ENCODE measurements at regions not wholly inside any gene's neighbourhood (a gene's known extent, or its start where the extent isn't known, plus 50 kb on each side); places are given as distances from the start of the nearest gene placed in this dataset.

DNA sequence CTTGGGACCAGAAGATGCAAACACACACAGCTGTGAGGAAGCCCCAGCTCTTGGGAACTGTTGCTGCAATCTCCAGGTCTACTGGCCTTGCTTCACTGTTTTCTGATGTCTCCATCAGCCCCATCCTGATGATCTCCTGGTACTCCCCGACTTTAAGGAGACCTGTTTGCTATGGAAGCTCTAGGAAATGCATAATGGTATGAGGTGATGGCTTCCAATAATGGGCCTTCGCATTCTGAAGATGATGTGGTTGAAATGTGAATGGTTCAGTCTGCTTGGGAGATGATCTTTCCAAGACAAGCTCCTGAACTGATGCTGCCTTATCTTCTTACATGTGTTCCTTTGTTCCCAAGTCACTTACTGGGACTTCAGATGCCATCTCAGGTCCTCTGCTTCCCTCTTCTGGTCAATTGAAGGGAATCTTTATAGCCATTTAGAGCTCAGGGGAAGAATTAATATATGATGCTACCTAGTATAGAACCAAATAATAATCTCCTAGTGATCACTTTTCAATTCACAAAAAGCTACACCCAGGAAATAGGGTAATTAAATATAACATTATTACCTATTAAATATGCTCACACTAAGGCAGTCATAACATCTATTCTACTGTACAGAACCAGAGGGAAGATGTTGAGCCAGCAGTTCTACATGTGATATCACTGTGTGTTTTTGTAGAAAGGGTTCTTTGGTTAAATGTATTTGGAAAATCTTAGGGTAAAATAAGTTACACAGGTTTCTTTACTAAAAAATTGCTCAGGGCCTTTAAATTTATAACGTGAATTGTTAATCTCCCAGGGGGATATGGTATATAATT, 73.9 kb upstream of the VTCN1 start:
- H4K20me1 ChIP-seq (ENCODE audit: insufficient read depth, low read length), result no peaks in the 10 kb centered on the region
- H2AFZ ChIP-seq (ENCODE audit: low read length), result no peak overlapping the region
- H3K4me1 ChIP-seq (ENCODE audit: low read length), result no peaks in the 10 kb centered on the region
- no peaks in the 10 kb centered on the region for H3K79me2 ChIP-seq (ENCODE audit: low read length)
- TF ChIP-seq, protein P1, sequence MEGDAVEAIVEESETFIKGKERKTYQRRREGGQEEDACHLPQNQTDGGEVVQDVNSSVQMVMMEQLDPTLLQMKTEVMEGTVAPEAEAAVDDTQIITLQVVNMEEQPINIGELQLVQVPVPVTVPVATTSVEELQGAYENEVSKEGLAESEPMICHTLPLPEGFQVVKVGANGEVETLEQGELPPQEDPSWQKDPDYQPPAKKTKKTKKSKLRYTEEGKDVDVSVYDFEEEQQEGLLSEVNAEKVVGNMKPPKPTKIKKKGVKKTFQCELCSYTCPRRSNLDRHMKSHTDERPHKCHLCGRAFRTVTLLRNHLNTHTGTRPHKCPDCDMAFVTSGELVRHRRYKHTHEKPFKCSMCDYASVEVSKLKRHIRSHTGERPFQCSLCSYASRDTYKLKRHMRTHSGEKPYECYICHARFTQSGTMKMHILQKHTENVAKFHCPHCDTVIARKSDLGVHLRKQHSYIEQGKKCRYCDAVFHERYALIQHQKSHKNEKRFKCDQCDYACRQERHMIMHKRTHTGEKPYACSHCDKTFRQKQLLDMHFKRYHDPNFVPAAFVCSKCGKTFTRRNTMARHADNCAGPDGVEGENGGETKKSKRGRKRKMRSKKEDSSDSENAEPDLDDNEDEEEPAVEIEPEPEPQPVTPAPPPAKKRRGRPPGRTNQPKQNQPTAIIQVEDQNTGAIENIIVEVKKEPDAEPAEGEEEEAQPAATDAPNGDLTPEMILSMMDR (IDR thresholded peaks at IDR 0.05; ENCODE audit: low read length), result peak; percentile 38
- TF ChIP-seq EZH2 (optimal IDR thresholded peaks at IDR 0.05; ENCODE audit: low read depth, low read length) (no peak), EZH2phosphoT487 (IDR thresholded peaks at IDR 0.05; ENCODE audit: low read length) (no peak)
- peak; percentile 27 for DNase-seq
- no peak overlapping the region for H3K4me3 ChIP-seq (ENCODE audit: low read length)
- no peak overlapping the region for H3K9ac ChIP-seq (ENCODE audit: low read length)
- no peaks in the 10 kb centered on the region for H3K9me2 ChIP-seq (replicated peaks; ENCODE audit: insufficient read depth, low read length)
- H3K4me2 ChIP-seq (ENCODE audit: low read depth, low read length), result no peak overlapping the region
- no peaks in the 10 kb centered on the region for H3K27me3 ChIP-seq (replicated peaks; ENCODE audit: insufficient read depth, low read length)
- H3K9me3 ChIP-seq (replicated peaks; ENCODE audit: insufficient read depth, low read length), result no peaks in the 10 kb centered on the region
- no peak overlapping the region for H3K27ac ChIP-seq (ENCODE audit: low read length)
- no peaks in the 10 kb centered on the region for H3K36me3 ChIP-seq (replicated peaks; ENCODE audit: insufficient read depth, low read length)
- no peaks in the 10 kb centered on the region for H3F3A ChIP-seq (ENCODE audit: insufficient read depth, low read length)

DNA sequence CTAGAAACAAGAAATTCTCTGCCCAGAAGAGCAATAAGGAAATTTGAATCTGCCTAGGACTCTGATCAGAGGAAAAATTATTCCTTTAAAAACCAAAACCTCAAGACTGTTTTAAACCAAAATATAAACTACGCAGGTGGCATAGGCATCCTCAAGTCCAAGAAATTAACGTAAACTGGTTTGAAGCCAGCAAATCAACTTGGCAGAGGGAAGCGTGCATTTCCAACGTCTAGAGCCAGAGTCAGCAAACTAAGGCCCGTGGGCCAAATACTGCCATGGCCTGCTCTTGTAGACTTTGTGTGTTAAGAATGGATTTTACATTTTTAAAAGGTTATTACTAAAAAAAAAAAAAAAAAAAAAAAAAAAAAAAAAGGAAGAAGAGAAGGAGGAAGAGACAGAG, 67.8 kb upstream of the VTCN1 start:
- Histone ChIP-seq H3K36me3 (replicated peaks; ENCODE audit: insufficient read depth, low read length) (no peaks in the 10 kb centered on the region), H2AFZ (ENCODE audit: low read length) (no peak overlapping the region), H4K20me1 (ENCODE audit: insufficient read depth, low read length) (no peaks in the 10 kb centered on the region), H3K4me1 (ENCODE audit: low read length) (no peaks in the 10 kb centered on the region), H3F3A (ENCODE audit: insufficient read depth, low read length) (no peaks in the 10 kb centered on the region), H3K9ac (ENCODE audit: low read length) (no peak overlapping the region), H3K79me2 (ENCODE audit: low read length) (no peaks in the 10 kb centered on the region), H3K27me3 (replicated peaks; ENCODE audit: insufficient read depth, low read length) (no peaks in the 10 kb centered on the region), H3K9me2 (replicated peaks; ENCODE audit: insufficient read depth, low read length) (no peaks in the 10 kb centered on the region), H3K4me2 (ENCODE audit: low read depth, low read length) (no peak overlapping the region), H3K9me3 (replicated peaks; ENCODE audit: insufficient read depth, low read length) (no peaks in the 10 kb centered on the region), H3K4me3 (ENCODE audit: low read length) (no peak overlapping the region), H3K27ac (ENCODE audit: low read length) (no peak overlapping the region)
- TF ChIP-seq EZH2phosphoT487 (IDR thresholded peaks at IDR 0.05; ENCODE audit: low read length) (no peak), EZH2 (optimal IDR thresholded peaks at IDR 0.05; ENCODE audit: low read depth, low read length) (no peak)
- TF ChIP-seq, protein P1 (IDR thresholded peaks at IDR 0.05; ENCODE audit: low read length), result no peak
- no peak for DNase-seq

DNA sequence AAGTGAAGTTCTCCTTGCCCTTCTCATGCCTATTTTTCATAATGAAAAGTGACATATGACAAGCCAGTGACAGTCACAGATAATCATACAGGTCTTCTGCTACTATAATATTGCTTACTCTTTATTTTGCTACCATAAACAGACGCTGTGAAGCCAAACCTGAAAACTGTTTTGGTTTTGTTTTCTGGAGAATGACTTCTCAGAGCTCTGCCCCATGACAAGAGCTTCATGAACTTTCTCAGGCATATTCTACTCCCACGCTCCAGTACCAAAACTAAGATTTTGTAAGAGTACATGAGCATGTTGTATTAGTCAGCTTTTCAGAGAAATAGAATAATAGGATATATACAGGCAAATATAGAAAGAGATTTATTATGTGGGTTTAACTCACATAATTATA, 64.3 kb upstream of the VTCN1 start:
- Histone ChIP-seq H3K4me3 (ENCODE audit: low read length) (no peak overlapping the region), H3K9me3 (replicated peaks; ENCODE audit: insufficient read depth, low read length) (no peaks in the 10 kb centered on the region), H2AFZ (ENCODE audit: low read length) (0 out of 2 replicates have a peak overlapping the region, but pooled peaks have one; percentile 27), H3F3A (ENCODE audit: insufficient read depth, low read length) (no peaks in the 10 kb centered on the region), H3K4me2 (ENCODE audit: low read depth, low read length) (no peak overlapping the region), H3K27me3 (replicated peaks; ENCODE audit: insufficient read depth, low read length) (no peaks in the 10 kb centered on the region), H4K20me1 (ENCODE audit: insufficient read depth, low read length) (no peaks in the 10 kb centered on the region), H3K36me3 (replicated peaks; ENCODE audit: insufficient read depth, low read length) (no peaks in the 10 kb centered on the region), H3K4me1 (ENCODE audit: low read length) (no peaks in the 10 kb centered on the region), H3K9me2 (replicated peaks; ENCODE audit: insufficient read depth, low read length) (no peaks in the 10 kb centered on the region), H3K79me2 (ENCODE audit: low read length) (no peaks in the 10 kb centered on the region), H3K27ac (ENCODE audit: low read length) (no peak overlapping the region), H3K9ac (ENCODE audit: low read length) (no peak overlapping the region)
- TF ChIP-seq EZH2phosphoT487 (IDR thresholded peaks at IDR 0.05; ENCODE audit: low read length) (no peak), EZH2 (optimal IDR thresholded peaks at IDR 0.05; ENCODE audit: low read depth, low read length) (no peak)
- TF ChIP-seq, protein P1 (IDR thresholded peaks at IDR 0.05; ENCODE audit: low read length), result no peak
- DNase-seq, result peak; percentile 17
